ENCODE measurements at regions not wholly inside any gene's neighbourhood (a gene's known extent, or its start where the extent isn't known, plus 50 kb on each side); places are given as distances from the start of the nearest gene placed in this dataset.

- no peak for TF ChIP-seq EZH2 (IDR thresholded peaks at IDR 0.05; ENCODE audit: insufficient read depth, poor library complexity, severe bottlenecking)
- no peak for TF ChIP-seq EZH2phosphoT487 (IDR thresholded peaks at IDR 0.05; ENCODE audit: insufficient read depth, low read depth)
These were observed 83.0 kb downstream of the YTHDF1 start for GRCh38 chr20:63132715-63133471.
